ENCODE measurements at regions not wholly inside any gene's neighbourhood (a gene's known extent, or its start where the extent isn't known, plus 50 kb on each side); places are given as distances from the start of the nearest gene placed in this dataset.

DNA sequence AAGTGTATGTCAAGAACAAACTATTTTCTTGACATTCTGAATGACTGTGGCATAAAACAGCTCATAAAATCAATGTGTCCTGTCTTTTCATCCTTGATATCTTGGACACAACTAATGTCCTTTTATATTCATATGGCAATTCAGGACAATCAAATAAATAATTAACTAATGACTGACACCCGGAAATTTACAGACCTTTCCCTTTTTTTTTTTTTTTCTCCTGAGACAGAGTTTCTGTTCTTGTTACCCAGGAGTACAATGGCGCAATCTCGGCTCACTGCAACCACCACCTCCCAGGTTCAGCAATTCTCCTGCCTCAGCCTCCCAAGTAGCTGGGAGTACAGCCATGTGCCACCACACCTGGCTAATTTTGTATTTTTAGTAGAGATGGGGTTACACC, 107.1 kb upstream of the LGSN start:
- no peak overlapping the region for H3K4me3 ChIP-seq (ENCODE audit: low read length in 3 of 3)
- no peaks in the 10 kb centered on the region for H3K4me1 ChIP-seq (ENCODE audit: control insufficient read depth in 2 of 3, insufficient read depth in 2 of 3, low read depth in 1 of 3, low read length in 3 of 3)
- no peak overlapping the region for H3K27ac ChIP-seq (ENCODE audit: low read depth in 2 of 2, low read length in 2 of 2)
- no peak for TF ChIP-seq CTCF (IDR thresholded peaks at IDR 0.05; ENCODE audit: borderline replicate concordance, extremely low read depth, insufficient read depth)
- FAIRE-seq (no peak), DNase-seq (no peak)
- no peaks in the 10 kb centered on the region for H3K9me3 ChIP-seq (ENCODE audit: control insufficient read depth in 2 of 3, insufficient read depth in 1 of 3, low read length in 3 of 3)
- H3K27me3 ChIP-seq (ENCODE audit: control insufficient read depth, insufficient read depth, low read length), result no peaks in the 10 kb centered on the region
- H3K9ac ChIP-seq (ENCODE audit: low read length in 3 of 3), result no peak overlapping the region
- no peaks in the 10 kb centered on the region for H3K36me3 ChIP-seq (ENCODE audit: control insufficient read depth in 2 of 3, insufficient read depth in 3 of 3, low read length in 3 of 3)
- intact Hi-C loops (cut with DNase I), result no loop called here

DNA sequence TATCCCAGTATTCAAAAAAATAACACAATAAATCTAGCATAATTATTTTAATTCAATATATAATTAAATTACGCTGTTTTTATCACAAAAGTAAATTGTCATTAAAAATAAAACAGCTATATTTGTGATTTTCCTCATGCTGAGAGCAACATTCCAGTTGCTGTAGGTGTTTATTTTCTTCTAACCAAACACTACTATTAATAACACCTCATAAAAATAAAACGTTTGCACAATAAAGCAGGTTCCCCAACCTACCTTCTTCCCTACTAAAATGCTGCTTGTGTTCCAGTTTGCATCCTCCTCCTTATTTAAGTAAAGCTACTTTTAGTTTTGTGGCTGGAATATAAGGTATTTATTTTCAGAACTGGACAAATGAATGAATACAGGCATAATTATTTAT, 108.2 kb upstream of the LGSN start:
- H3K9ac ChIP-seq (ENCODE audit: low read length in 3 of 3), result no peak overlapping the region
- no peaks in the 10 kb centered on the region for H3K9me3 ChIP-seq (ENCODE audit: control insufficient read depth in 2 of 3, insufficient read depth in 1 of 3, low read length in 3 of 3)
- no peaks in the 10 kb centered on the region for H3K4me1 ChIP-seq (ENCODE audit: control insufficient read depth in 2 of 3, insufficient read depth in 2 of 3, low read depth in 1 of 3, low read length in 3 of 3)
- H3K27ac ChIP-seq (ENCODE audit: low read depth in 2 of 2, low read length in 2 of 2), result no peak overlapping the region
- H3K36me3 ChIP-seq (ENCODE audit: control insufficient read depth in 2 of 3, insufficient read depth in 3 of 3, low read length in 3 of 3), result no peaks in the 10 kb centered on the region
- no peak overlapping the region for H3K4me3 ChIP-seq (ENCODE audit: low read length in 3 of 3)
- no peaks in the 10 kb centered on the region for H3K27me3 ChIP-seq (ENCODE audit: control insufficient read depth, insufficient read depth, low read length)
- DNase-seq, result no peak
- intact Hi-C loops (cut with DNase I), result no loop called here
- no peak for FAIRE-seq
- no peak for TF ChIP-seq CTCF (IDR thresholded peaks at IDR 0.05; ENCODE audit: borderline replicate concordance, extremely low read depth, insufficient read depth)

DNA sequence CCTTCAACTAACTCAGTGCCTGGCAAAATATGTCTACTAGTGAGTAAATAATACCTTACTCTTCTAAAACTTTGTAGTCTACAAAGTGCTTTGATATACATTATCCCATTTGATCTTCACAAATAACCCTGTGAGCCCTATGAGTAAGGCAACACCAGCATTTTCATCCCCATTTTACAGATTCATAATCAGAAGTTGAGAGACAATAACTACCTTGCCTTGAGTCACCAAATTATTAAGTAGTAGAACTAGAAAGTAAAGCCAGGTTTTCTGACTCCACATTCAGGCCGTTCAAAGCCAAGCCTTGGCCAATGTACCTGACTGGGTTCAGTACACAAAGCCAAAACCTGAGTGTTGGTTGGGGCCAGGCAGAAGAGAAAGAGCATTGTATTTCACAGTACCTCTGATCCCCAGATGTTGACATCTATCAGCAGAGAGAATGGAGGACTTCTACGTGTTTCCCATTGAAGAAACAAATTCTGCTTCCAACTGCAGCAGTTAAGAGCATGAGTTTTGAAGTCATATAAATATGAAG, 111.3 kb upstream of the LGSN start:
- H3K27me3 ChIP-seq (ENCODE audit: control insufficient read depth, insufficient read depth, low read length), result no peaks in the 10 kb centered on the region
- FAIRE-seq, result no peak

More for the DNA sequence above, 111.3 kb upstream of the LGSN start:
- H3K36me3 ChIP-seq (ENCODE audit: control insufficient read depth in 2 of 3, insufficient read depth in 3 of 3, low read length in 3 of 3), result no peaks in the 10 kb centered on the region
- intact Hi-C loops (cut with DNase I), result no loop called here
- H3K9ac ChIP-seq (ENCODE audit: low read length in 3 of 3), result no peak overlapping the region
- H3K27ac ChIP-seq (ENCODE audit: low read depth in 2 of 2, low read length in 2 of 2), result no peak overlapping the region
- no peak for TF ChIP-seq CTCF (IDR thresholded peaks at IDR 0.05; ENCODE audit: borderline replicate concordance, extremely low read depth, insufficient read depth)
- no peak for DNase-seq
- H3K4me3 ChIP-seq (ENCODE audit: low read length in 3 of 3), result no peak overlapping the region
- no peaks in the 10 kb centered on the region for H3K4me1 ChIP-seq (ENCODE audit: control insufficient read depth in 2 of 3, insufficient read depth in 2 of 3, low read depth in 1 of 3, low read length in 3 of 3)
- H3K9me3 ChIP-seq (ENCODE audit: control insufficient read depth in 2 of 3, insufficient read depth in 1 of 3, low read length in 3 of 3), result no peaks in the 10 kb centered on the region

Data from kidney (tissue), 13 donors.